ENCODE measurements at regions not wholly inside any gene's neighbourhood (a gene's known extent, or its start where the extent isn't known, plus 50 kb on each side); places are given as distances from the start of the nearest gene placed in this dataset.

GRCh38 chr13:80217614-80218456 is 123.1 kb downstream of the SPRY2 start:
- Mint-ChIP-seq H3K4me3 (no peak overlapping the region), H3K4me1 (no peaks in the 10 kb centered on the region), H3K27me3 (no peaks in the 10 kb centered on the region), H3K27ac (no peak overlapping the region), H3K9me3 (no peaks in the 10 kb centered on the region), H3K36me3 (ENCODE audit: low read depth) (no peaks in the 10 kb centered on the region)
- POLR2A ChIA-PET, result no interaction called here
- no peak for DNase-seq
- CTCF ChIA-PET, result no interaction called here

GRCh38 chr13:80215368-80215767 is 125.6 kb downstream of the SPRY2 start:
- Mint-ChIP-seq H3K9me3 (no peaks in the 10 kb centered on the region), H3K4me3 (no peak overlapping the region), H3K27ac (no peak overlapping the region), H3K27me3 (no peaks in the 10 kb centered on the region), H3K4me1 (no peaks in the 10 kb centered on the region), H3K36me3 (ENCODE audit: low read depth) (no peaks in the 10 kb centered on the region)
- POLR2A ChIA-PET, result no interaction called here
- DNase-seq, result no peak
- CTCF ChIA-PET, result no interaction called here

DNA sequence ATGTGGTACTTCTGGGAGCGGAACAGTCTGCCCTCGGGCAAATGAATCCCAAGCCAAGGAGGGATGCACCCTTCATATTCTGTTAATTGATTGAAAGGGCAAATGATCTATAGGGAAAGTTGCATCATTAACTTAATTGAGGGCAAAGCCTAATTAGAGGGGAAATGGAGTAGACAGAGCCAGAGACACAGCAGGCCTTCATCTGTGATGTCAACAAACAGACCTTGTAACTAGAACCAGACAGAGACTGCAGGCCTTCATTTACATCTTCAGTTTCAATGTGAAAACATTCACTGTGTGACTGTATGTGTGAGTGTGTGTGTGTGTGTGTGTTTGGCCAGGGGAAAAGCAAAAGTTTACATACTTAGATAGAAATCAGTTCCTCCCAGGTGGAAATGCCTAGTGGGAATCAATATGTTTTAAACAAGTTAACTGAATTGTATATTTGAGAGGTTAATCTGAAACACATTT is 126.4 kb downstream of the SPRY2 start:
- H3K36me3 Mint-ChIP-seq (ENCODE audit: low read depth), result no peaks in the 10 kb centered on the region
- H3K9me3 Mint-ChIP-seq, result no peaks in the 10 kb centered on the region
- POLR2A ChIA-PET, result no interaction called here
- no peak overlapping the region for H3K27ac Mint-ChIP-seq
- H3K4me1 Mint-ChIP-seq, result no peaks in the 10 kb centered on the region
- no peak overlapping the region for H3K4me3 Mint-ChIP-seq
- no peaks in the 10 kb centered on the region for H3K27me3 Mint-ChIP-seq
- no peak for DNase-seq
- CTCF ChIA-PET, result no interaction called here

DNA sequence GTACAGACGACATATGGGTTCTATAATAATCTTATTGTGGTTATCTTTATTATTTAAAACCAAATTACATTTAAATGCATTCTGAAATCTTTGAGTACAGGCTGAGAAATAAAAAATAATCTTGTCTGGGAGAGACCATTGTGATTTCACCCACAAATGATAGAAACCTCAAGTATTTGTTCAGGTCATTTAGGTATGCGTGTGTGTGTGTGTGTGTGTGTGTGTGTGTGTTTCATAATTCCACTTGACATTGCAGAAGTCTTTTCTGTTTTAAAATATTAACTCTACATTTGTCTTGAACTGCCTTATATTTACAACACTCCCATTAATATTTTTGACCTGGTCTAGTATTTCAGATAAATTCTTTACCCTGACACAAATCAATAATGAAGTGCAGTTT is 126.9 kb downstream of the SPRY2 start:
- H3K36me3 Mint-ChIP-seq (ENCODE audit: low read depth), result no peaks in the 10 kb centered on the region
- no peak overlapping the region for H3K27ac Mint-ChIP-seq
- H3K9me3 Mint-ChIP-seq, result no peaks in the 10 kb centered on the region
- H3K4me1 Mint-ChIP-seq, result no peaks in the 10 kb centered on the region
- no peak for DNase-seq
- H3K4me3 Mint-ChIP-seq, result no peak overlapping the region
- CTCF ChIA-PET, result no interaction called here
- POLR2A ChIA-PET, result no interaction called here
- H3K27me3 Mint-ChIP-seq, result no peaks in the 10 kb centered on the region

DNA sequence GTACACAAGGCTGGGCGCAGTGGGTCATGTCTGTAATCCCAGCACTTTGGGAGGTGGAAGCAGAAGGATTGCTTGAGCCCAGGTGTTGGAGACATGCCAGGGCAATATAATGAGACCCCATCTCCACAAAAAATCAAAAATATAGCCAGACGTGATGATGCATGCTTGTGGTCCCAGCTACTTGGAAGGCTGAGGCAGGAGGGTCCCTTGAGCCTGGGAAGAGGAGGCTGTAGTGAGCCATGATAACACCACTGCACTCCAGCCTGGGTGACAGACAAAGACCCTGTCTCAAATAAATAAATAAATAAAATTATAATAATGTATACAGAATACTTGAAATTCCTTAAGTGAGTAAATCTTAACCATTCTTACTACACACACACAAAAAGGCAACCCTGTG is 127.7 kb downstream of the SPRY2 start:
- Mint-ChIP-seq H3K4me1 (no peaks in the 10 kb centered on the region), H3K9me3 (no peaks in the 10 kb centered on the region), H3K4me3 (no peak overlapping the region), H3K27ac (no peak overlapping the region), H3K27me3 (no peaks in the 10 kb centered on the region), H3K36me3 (ENCODE audit: low read depth) (no peaks in the 10 kb centered on the region)
- POLR2A ChIA-PET, result no interaction called here
- CTCF ChIA-PET, result no interaction called here
- no peak for DNase-seq

DNA sequence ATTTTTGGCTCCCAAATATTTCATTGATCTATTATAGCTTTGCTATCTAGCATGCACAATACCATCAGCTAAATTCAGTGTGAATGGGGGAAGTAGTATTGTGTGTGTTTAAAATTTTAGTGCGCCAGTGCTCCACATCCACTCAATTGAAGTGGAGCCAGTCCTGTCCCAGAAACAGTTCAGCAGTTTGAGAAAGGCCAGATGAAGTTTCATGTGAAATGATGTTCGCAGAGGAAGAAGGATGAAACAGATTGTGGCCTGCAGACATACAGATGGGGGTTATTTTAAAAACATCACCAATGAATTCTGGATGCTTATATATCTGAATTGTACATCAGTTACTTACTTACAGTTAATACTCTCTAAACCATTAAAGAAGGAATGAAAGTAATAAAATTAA is 129.4 kb downstream of the SPRY2 start:
- DNase-seq, result no peak
- H3K4me1 Mint-ChIP-seq, result no peaks in the 10 kb centered on the region
- no peak overlapping the region for H3K4me3 Mint-ChIP-seq
- no peak overlapping the region for H3K27ac Mint-ChIP-seq
- no peaks in the 10 kb centered on the region for H3K27me3 Mint-ChIP-seq
- no peaks in the 10 kb centered on the region for H3K9me3 Mint-ChIP-seq
- POLR2A ChIA-PET, result no interaction called here
- H3K36me3 Mint-ChIP-seq (ENCODE audit: low read depth), result no peaks in the 10 kb centered on the region
- CTCF ChIA-PET, result no interaction called here

GRCh38 chr13:80204642-80205041 is 136.3 kb downstream of the SPRY2 start:
- ChIA-PET POLR2A (no interaction called here), CTCF (no interaction called here)
- Mint-ChIP-seq H3K4me3 (no peak overlapping the region), H3K4me1 (no peaks in the 10 kb centered on the region), H3K9me3 (no peaks in the 10 kb centered on the region), H3K27ac (no peak overlapping the region), H3K36me3 (ENCODE audit: low read depth) (no peaks in the 10 kb centered on the region), H3K27me3 (no peaks in the 10 kb centered on the region)
- no peak for DNase-seq

- CTCF ChIA-PET, result no interaction called here
- H3K4me3 Mint-ChIP-seq, result no peak overlapping the region
Observed at GRCh38 chr13:80203496-80203895, 137.4 kb downstream of the SPRY2 start.

GRCh38 chr13:80201694-80202468 is 139.0 kb downstream of the SPRY2 start:
- POLR2A ChIA-PET, result no interaction called here
- H3K27ac Mint-ChIP-seq, result no peak overlapping the region

More at GRCh38 chr13:80203496-80203895, 137.4 kb downstream of the SPRY2 start:
- DNase-seq, result no peak
- no peaks in the 10 kb centered on the region for H3K27me3 Mint-ChIP-seq
- no peaks in the 10 kb centered on the region for H3K4me1 Mint-ChIP-seq
- H3K9me3 Mint-ChIP-seq, result no peaks in the 10 kb centered on the region
- POLR2A ChIA-PET, result no interaction called here
- no peaks in the 10 kb centered on the region for H3K36me3 Mint-ChIP-seq (ENCODE audit: low read depth)
- no peak overlapping the region for H3K27ac Mint-ChIP-seq

DNA sequence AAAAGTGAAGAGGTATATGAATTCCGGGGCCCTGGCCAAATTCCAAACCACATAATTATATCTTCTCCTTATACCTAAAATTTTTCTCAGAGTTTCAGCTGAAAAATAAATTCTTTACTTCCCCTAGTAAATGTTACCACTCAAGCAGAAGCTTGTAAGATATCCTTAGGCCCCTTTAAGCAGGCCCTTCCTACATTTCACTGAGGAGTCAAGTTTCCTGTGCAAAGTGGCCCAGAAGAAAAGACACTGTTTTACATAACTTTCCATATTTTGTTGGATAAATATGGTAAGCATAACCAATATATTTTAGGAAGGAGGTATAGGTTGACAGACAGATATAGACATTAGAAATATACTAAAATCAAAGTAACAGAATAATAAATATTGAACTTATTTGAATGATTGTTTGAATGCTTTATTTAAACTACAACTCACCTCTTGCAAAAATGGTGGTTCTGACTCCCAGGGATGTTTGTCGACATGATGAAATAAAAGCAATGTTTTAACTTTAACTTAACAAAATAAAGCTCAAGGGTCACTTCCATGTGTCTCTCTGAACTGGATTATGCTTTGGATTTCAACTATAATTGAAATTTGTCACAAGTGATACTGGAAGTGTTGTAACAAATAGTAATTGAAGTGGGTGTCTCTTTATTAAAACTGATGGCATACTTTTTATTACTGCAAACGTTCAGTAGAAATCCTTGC is 141.2 kb downstream of the SPRY2 start:
- Mint-ChIP-seq H3K27ac (no peak overlapping the region), H3K4me1 (no peaks in the 10 kb centered on the region), H3K36me3 (ENCODE audit: low read depth) (no peaks in the 10 kb centered on the region), H3K4me3 (no peak overlapping the region), H3K9me3 (peaks cover 2% of the 10 kb centered on the region), H3K27me3 (no peaks in the 10 kb centered on the region)
- POLR2A ChIA-PET, result no interaction called here
- no peak for DNase-seq
- CTCF ChIA-PET, result no interaction called here

More at GRCh38 chr13:80201694-80202468, 139.0 kb downstream of the SPRY2 start:
- DNase-seq, result no peak
- no peak overlapping the region for H3K4me3 Mint-ChIP-seq
- H3K9me3 Mint-ChIP-seq, result peaks cover 2% of the 10 kb centered on the region
- no peaks in the 10 kb centered on the region for H3K4me1 Mint-ChIP-seq
- H3K36me3 Mint-ChIP-seq (ENCODE audit: low read depth), result no peaks in the 10 kb centered on the region
- H3K27me3 Mint-ChIP-seq, result no peaks in the 10 kb centered on the region
- CTCF ChIA-PET, result no interaction called here

DNA sequence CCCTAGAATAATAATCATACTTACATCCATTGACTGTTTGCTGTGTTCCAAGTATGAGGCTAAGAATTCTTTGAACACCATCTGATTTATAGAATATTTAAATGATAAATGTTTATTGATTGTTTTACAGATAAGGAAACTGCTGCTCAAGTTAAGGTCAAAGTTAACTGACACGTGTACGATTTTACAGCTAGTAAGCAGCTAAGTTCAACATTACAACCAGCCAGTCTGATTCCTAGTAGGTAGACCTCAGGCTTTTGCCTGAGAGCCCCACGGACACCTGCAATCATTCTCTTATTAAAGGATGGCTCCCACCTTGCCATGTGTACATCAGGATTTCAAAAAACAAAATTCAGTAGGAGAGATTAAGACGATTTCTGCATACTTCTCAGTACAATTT is 141.9 kb downstream of the SPRY2 start:
- no peaks in the 10 kb centered on the region for H3K27me3 Mint-ChIP-seq
- ChIA-PET CTCF (no interaction called here), POLR2A (no interaction called here)
- DNase-seq, result no peak
- H3K36me3 Mint-ChIP-seq (ENCODE audit: low read depth), result no peaks in the 10 kb centered on the region
- no peaks in the 10 kb centered on the region for H3K4me1 Mint-ChIP-seq
- peaks cover 2% of the 10 kb centered on the region for H3K9me3 Mint-ChIP-seq
- no peak overlapping the region for H3K27ac Mint-ChIP-seq
- no peak overlapping the region for H3K4me3 Mint-ChIP-seq

DNA sequence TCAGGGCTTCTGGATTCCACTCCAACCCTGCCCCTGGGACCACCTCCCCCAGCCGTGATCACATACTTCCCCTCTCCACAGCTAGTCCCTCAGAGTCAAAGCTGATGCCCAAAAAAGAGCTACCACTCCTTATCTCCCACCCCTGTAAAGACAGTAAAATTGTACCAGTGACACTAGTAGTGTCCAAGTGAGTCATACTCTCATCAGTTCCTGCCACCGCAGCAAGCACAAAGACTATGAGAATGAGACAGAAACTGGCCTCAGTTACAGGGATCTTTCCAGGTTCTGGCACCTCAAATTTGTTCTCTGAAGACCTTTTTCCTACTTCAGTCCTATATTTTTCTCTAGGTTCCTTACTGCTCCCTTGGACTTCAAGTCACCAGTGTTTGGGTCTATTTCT is 144.2 kb downstream of the SPRY2 start:
- no peaks in the 10 kb centered on the region for H3K27me3 Mint-ChIP-seq
- no peak overlapping the region for H3K27ac Mint-ChIP-seq
- H3K4me1 Mint-ChIP-seq, result no peaks in the 10 kb centered on the region
- no peak overlapping the region for H3K4me3 Mint-ChIP-seq
- POLR2A ChIA-PET, result no interaction called here
- CTCF ChIA-PET, result no interaction called here
- H3K9me3 Mint-ChIP-seq, result peaks cover 2% of the 10 kb centered on the region
- no peaks in the 10 kb centered on the region for H3K36me3 Mint-ChIP-seq (ENCODE audit: low read depth)
- DNase-seq, result no peak

DNA sequence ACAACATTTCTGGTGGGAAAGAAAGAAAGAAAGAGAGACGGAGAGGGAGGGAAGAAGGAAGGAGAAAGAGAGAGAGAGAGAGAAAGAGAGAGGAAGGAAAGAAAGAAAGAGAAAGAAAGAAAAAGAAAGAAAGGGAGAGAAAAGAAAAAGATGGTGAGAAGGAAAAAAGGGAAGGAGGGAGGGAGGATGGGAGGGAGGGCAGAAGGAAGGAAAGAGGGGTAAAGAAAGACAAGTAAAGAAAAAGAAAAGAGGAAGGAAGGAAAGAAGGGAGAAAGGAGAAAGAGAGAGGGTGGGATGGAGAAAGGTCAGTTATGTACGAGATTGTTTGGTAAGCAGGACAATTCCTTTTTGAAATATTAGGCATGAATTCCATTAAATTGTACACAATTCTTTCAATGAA is 145.3 kb downstream of the SPRY2 start:
- Mint-ChIP-seq H3K4me3 (no peak overlapping the region), H3K9me3 (peaks cover 2% of the 10 kb centered on the region), H3K27me3 (no peaks in the 10 kb centered on the region), H3K4me1 (no peaks in the 10 kb centered on the region), H3K27ac (no peak overlapping the region), H3K36me3 (ENCODE audit: low read depth) (no peaks in the 10 kb centered on the region)
- DNase-seq, result no peak
- POLR2A ChIA-PET, result no interaction called here
- CTCF ChIA-PET, result no interaction called here
